ENCODE measurements at regions not wholly inside any gene's neighbourhood (a gene's known extent, or its start where the extent isn't known, plus 50 kb on each side); places are given as distances from the start of the nearest gene placed in this dataset.
"Not testable (repeated sequence)": the region's sequence is repeated elsewhere in the genome, so short reads cannot be mapped to it uniquely, and the experiment has no call there.

GRCh38 chr7:125491137-125491536 lies 561.5 kb upstream of the POT1 start:
- DNase-seq (ENCODE audit: extremely low read depth, low read depth) = no peak

GRCh38 chr7:125490167-125490566 lies 560.5 kb upstream of the POT1 start:
- DNase-seq (ENCODE audit: extremely low read depth, low read depth) = no peak

GRCh38 chr7:125485223-125485622 lies 555.6 kb upstream of the POT1 start:
- no peak for DNase-seq (ENCODE audit: extremely low read depth, low read depth)

- no peak for DNase-seq (ENCODE audit: extremely low read depth, low read depth)
Measured at GRCh38 chr7:125484755-125485154, 555.1 kb upstream of the POT1 start.

- DNase-seq (ENCODE audit: extremely low read depth, low read depth) = no peak
Measured at GRCh38 chr7:125481323-125481722, 551.7 kb upstream of the POT1 start.

GRCh38 chr7:125480762-125481161 lies 551.1 kb upstream of the POT1 start:
- DNase-seq (ENCODE audit: extremely low read depth, low read depth) = no peak

GRCh38 chr7:125468855-125469174 lies 539.2 kb upstream of the POT1 start:
- no peak for DNase-seq (ENCODE audit: extremely low read depth, low read depth)

- no peak for DNase-seq (ENCODE audit: extremely low read depth, low read depth)
Measured at GRCh38 chr7:125467996-125468854, 538.6 kb upstream of the POT1 start.

GRCh38 chr7:125465527-125465926 lies 535.9 kb upstream of the POT1 start:
- no peak for DNase-seq (ENCODE audit: extremely low read depth, low read depth)

- DNase-seq (ENCODE audit: extremely low read depth, low read depth) = no peak
Measured at GRCh38 chr7:125462615-125463014, 533.0 kb upstream of the POT1 start.

- no peak for DNase-seq (ENCODE audit: extremely low read depth, low read depth)
Measured at GRCh38 chr7:125459038-125459437, 529.4 kb upstream of the POT1 start.

- no peak for DNase-seq (ENCODE audit: extremely low read depth, low read depth)
Measured at GRCh38 chr7:125450749-125451148, 521.1 kb upstream of the POT1 start.

- DNase-seq (ENCODE audit: extremely low read depth, low read depth) = no peak
Measured at GRCh38 chr7:125445836-125446235, 516.2 kb upstream of the POT1 start.

GRCh38 chr7:125444864-125445263 lies 515.2 kb upstream of the POT1 start:
- DNase-seq (ENCODE audit: extremely low read depth, low read depth) = no peak

- DNase-seq (ENCODE audit: extremely low read depth, low read depth) = no peak
Measured at GRCh38 chr7:125436220-125436619, 506.6 kb upstream of the POT1 start.

- no peak for DNase-seq (ENCODE audit: extremely low read depth, low read depth)
Measured at GRCh38 chr7:125431349-125431748, 501.7 kb upstream of the POT1 start.

GRCh38 chr7:125430013-125430412 lies 500.4 kb upstream of the POT1 start:
- DNase-seq (ENCODE audit: extremely low read depth, low read depth) = no peak

GRCh38 chr7:125427676-125428075 lies 498.1 kb upstream of the POT1 start:
- no peak for DNase-seq (ENCODE audit: extremely low read depth, low read depth)

GRCh38 chr7:125425506-125425905 lies 495.9 kb upstream of the POT1 start:
- DNase-seq (ENCODE audit: extremely low read depth, low read depth) = no peak

GRCh38 chr7:125424721-125425120 lies 495.1 kb upstream of the POT1 start:
- DNase-seq (ENCODE audit: extremely low read depth, low read depth) = no peak

GRCh38 chr7:125423458-125424155 lies 494.0 kb upstream of the POT1 start:
- DNase-seq (ENCODE audit: extremely low read depth, low read depth) = peak; percentile 26

- DNase-seq (ENCODE audit: extremely low read depth, low read depth) = not testable (repeated sequence)
Measured at GRCh38 chr7:125421407-125421806, 491.8 kb upstream of the POT1 start.
